ENCODE measurements at regions not wholly inside any gene's neighbourhood (a gene's known extent, or its start where the extent isn't known, plus 50 kb on each side); places are given as distances from the start of the nearest gene placed in this dataset.

DNA sequence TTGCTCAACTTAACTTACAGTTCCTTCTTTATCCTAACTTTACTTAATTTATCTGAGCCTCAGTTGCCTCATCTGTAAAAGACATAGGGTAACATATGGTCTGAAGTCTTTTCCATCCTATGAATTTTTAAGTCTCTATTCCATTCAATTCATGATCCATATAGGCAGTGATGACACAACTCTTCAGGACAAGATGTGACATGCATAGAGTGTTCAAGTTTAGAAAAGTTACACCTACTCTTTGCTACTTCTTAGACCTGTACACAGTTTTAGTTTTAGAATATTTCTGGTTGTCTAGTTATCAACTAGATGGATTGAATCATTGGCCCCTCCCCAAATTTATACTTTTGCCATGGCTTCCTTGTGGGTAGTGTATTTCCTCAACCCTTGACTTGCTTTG is 50.7 kb upstream of the ELL2 start:
- DNase-seq (no peak), FAIRE-seq (no peak), ATAC-seq (no peak)
- Histone ChIP-seq H3K27me3 (no peaks in the 10 kb centered on the region), H3K9me3 (no peaks in the 10 kb centered on the region), H3K4me3 (no peak overlapping the region), H3K4me1 (no peaks in the 10 kb centered on the region), H3K27ac (no peak overlapping the region), H3K36me3 (no peaks in the 10 kb centered on the region)
- intact Hi-C loops (cut with DNase I), result no loop called here
- TF ChIP-seq, protein P1, sequence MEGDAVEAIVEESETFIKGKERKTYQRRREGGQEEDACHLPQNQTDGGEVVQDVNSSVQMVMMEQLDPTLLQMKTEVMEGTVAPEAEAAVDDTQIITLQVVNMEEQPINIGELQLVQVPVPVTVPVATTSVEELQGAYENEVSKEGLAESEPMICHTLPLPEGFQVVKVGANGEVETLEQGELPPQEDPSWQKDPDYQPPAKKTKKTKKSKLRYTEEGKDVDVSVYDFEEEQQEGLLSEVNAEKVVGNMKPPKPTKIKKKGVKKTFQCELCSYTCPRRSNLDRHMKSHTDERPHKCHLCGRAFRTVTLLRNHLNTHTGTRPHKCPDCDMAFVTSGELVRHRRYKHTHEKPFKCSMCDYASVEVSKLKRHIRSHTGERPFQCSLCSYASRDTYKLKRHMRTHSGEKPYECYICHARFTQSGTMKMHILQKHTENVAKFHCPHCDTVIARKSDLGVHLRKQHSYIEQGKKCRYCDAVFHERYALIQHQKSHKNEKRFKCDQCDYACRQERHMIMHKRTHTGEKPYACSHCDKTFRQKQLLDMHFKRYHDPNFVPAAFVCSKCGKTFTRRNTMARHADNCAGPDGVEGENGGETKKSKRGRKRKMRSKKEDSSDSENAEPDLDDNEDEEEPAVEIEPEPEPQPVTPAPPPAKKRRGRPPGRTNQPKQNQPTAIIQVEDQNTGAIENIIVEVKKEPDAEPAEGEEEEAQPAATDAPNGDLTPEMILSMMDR (IDR thresholded peaks at IDR 0.05), result no peak

Small RNA genes in the stretch of these regions (microRNA-seq; reads per million reads assigned to microRNA genes)
- gene MIR583, result 0 reads per million in 2 donors

Measured in pancreas (tissue), 8 donors.